Esophagus muscularis mucosa (tissue), 4 donors: ENCODE measurements at regions not wholly inside any gene's neighbourhood (a gene's known extent, or its start where the extent isn't known, plus 50 kb on each side); places are given as distances from the start of the nearest gene placed in this dataset.

Experiments
- DNase-seq: peaks from one replicate; pipeline ENCODE4 v3.0.0-alpha.2; 2017; ENCODE audit errors: extremely low spot score
- H3K27ac ChIP-seq, 4 donors: fragments of 200-600 bp; sonication (generic); replicated peaks in 1 of 4; 1 replicate in 3 of 4; 2 replicates in 1 of 4; pipeline ENCODE4 v1.5.1; 2016 to 2019; ENCODE audit warnings: mild to moderate bottlenecking in 1 of 4
- H3K27me3 ChIP-seq, 4 donors: fragments of 200-600 bp; sonication (generic); one replicate each; pipeline versions ENCODE4 v1.5.1 to v1.6.0; 2016 to 2019
- H3K36me3 ChIP-seq, 4 donors: fragments of 200-600 bp; sonication (generic); one replicate each; pipeline ENCODE4 v1.5.1; 2016 to 2019
- H3K4me1 ChIP-seq, 4 donors: fragments of 200-600 bp; sonication (generic); one replicate each; pipeline ENCODE4 v1.5.1; 2016 to 2019
- H3K4me3 ChIP-seq, 4 donors: fragments of 200-600 bp; sonication (generic); 1 replicate in 2 of 4; 2 replicates in 2 of 4; pipeline ENCODE4 v1.5.1; 2016 to 2019; ENCODE audit warnings: mild to moderate bottlenecking in 4 of 4, moderate library complexity in 1 of 4
- H3K9me3 ChIP-seq, 4 donors: fragments of 200-600 bp; sonication (generic); 1 replicate in 3 of 4; 2 replicates in 1 of 4; pipeline ENCODE4 v1.5.1; 2016 to 2019
- EP300 ChIP-seq: sonication (generic); formaldehyde crosslinking; IDR thresholded peaks from one replicate; pipeline ENCODE4 v1.6.1; 2017; ENCODE audit warnings: antibody characterized with exemption
- POLR2A ChIP-seq: fragments of 450-650 bp; IDR thresholded peaks from one replicate; pipeline ENCODE4 v1.6.1; 2017; ENCODE audit warnings: antibody characterized with exemption, moderate library complexity, mild to moderate bottlenecking, low read depth
- POLR2AphosphoS5 ChIP-seq, 2 donors: sonication (generic); formaldehyde crosslinking; IDR thresholded peaks; one replicate each; pipeline ENCODE4 v1.6.1; 2017; ENCODE audit warnings: antibody characterized with exemption in 2 of 2
- WGBS: methylation state at CpG from one replicate; pipeline ENCODE4 v1.1.5; 2018; 5-methylcytosine and 5-hydroxymethylcytosine counted together
- intact Hi-C: fragments of 100-400 bp; cut with DNase I; formaldehyde crosslinking; loops from one replicate; pipeline ENCODE4 v1.15.1; 2023
- TF ChIP-seq, protein P1 (sequence below), 3 experiments: fragments of 200-600 bp in 2 of 3; fragments of 450-650 bp in 1 of 3; sonication (generic) in 2 of 3; IDR thresholded peaks; one replicate each; pipeline ENCODE4 v1.5.1; 2017 to 2019; ENCODE audit warnings: antibody characterized with exemption in 3 of 3, mild to moderate bottlenecking in 2 of 3, moderate library complexity in 1 of 3

DNA sequence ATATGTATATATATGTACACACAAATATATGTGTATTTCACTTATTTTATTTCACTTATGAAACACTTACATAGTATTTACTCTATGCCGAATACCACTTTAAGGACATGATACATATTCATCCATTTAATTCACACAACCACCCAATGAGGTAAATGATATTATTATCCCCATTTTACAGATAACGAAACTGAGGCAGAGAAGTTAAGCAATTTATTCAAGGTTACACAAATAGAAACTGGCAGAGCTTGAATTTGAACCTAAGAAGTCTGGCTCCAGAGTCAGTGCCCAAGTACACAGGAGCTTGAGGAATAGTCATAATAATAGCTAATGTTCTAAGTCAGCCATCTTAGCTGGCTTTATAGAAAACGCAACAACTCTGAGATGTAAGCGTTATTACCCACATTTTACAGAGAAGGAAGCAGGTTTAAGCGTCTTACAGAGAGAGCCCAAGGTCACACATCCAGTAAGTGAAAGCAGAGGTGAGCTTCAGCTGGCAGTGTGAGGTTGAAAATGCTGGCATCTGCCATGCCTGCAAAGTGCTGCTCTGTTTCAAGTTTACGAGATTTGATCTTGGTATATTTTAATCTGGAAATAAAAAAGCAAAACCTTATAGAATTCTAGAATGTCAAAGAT lies 326.9 kb downstream of the LPIN1 start:
- WGBS, result 97% methylated on average over 6 of the region's 6 CpGs
- H3K4me3 ChIP-seq, result no peak overlapping the region
- H3K36me3 ChIP-seq, result no peaks in the 10 kb centered on the region
- no peak overlapping the region for H3K27ac ChIP-seq
- H3K4me1 ChIP-seq, result no peaks in the 10 kb centered on the region
- DNase-seq, result no peak
- TF ChIP-seq POLR2A (no peak), POLR2AphosphoS5 (IDR thresholded peaks at IDR 0.05) (no peak), EP300 (no peak)
- TF ChIP-seq, protein P1, sequence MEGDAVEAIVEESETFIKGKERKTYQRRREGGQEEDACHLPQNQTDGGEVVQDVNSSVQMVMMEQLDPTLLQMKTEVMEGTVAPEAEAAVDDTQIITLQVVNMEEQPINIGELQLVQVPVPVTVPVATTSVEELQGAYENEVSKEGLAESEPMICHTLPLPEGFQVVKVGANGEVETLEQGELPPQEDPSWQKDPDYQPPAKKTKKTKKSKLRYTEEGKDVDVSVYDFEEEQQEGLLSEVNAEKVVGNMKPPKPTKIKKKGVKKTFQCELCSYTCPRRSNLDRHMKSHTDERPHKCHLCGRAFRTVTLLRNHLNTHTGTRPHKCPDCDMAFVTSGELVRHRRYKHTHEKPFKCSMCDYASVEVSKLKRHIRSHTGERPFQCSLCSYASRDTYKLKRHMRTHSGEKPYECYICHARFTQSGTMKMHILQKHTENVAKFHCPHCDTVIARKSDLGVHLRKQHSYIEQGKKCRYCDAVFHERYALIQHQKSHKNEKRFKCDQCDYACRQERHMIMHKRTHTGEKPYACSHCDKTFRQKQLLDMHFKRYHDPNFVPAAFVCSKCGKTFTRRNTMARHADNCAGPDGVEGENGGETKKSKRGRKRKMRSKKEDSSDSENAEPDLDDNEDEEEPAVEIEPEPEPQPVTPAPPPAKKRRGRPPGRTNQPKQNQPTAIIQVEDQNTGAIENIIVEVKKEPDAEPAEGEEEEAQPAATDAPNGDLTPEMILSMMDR (IDR thresholded peaks at IDR 0.05), result no peak
- intact Hi-C loops, result no loop called here
- no peaks in the 10 kb centered on the region for H3K27me3 ChIP-seq
- no peaks in the 10 kb centered on the region for H3K9me3 ChIP-seq

DNA sequence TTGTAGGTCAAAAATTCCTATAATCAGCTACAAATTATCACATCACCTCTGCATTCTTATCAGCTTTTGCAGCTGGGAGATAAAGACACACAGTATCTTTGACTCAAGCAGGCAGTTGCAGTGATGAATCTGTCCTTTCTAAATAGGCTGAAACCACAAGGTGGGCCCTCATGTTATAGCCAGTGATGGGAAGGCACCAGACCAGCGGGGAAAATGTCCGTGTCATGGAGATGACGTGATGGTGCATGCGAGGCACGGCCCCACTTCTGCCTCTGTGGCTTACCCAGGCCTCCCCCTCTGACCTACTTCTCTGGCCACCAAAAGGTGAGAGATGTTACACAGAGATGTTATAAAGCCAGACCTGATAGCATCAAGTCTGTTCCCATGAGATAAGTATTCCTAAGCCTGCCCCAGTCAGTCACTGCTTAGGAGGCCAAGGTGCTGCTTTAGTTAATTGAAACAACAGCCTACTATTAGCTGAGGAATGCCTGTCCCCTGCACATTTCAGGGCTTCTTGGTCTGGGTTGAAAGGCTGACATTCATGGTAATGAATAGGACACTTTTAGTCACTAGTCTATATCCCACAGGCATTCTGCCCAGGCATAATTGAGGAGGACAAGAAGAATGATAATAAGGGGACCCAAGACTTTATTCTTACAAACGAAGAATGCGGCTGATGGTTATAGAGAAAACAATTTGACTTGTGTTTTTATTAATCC lies 327.9 kb downstream of the LPIN1 start:
- intact Hi-C loops, result no loop called here
- WGBS, result 89% methylated on average over 7 of the region's 7 CpGs
- Histone ChIP-seq H3K9me3 (no peaks in the 10 kb centered on the region), H3K4me1 (no peaks in the 10 kb centered on the region), H3K27ac (no peak overlapping the region), H3K36me3 (no peaks in the 10 kb centered on the region), H3K27me3 (no peaks in the 10 kb centered on the region), H3K4me3 (no peak overlapping the region)
- DNase-seq, result no peak
- TF ChIP-seq POLR2A, result no peak
- no peak for TF ChIP-seq POLR2AphosphoS5 (IDR thresholded peaks at IDR 0.05)
- TF ChIP-seq, protein P1 (IDR thresholded peaks at IDR 0.05), result no peak
- no peak for TF ChIP-seq EP300

DNA sequence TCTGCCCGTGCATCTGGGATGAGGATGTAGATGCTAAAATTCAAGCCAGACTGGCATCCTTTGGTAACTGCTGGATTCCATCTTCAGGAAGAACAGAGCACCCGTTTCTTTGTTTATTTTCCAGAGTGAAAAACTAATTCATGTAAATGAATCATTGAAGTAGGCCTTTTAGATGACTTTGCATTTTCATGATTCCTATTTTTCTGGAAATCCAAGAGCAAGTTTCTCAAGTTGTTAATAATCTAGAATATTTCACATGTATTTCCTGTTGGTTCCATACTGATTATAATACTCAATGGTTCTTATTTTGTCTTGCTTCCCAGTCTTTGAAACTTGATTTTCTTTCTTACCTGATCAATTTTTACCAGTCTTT lies 328.4 kb downstream of the LPIN1 start:
- no peaks in the 10 kb centered on the region for H3K36me3 ChIP-seq
- H3K9me3 ChIP-seq, result no peaks in the 10 kb centered on the region
- DNase-seq, result no peak
- no peaks in the 10 kb centered on the region for H3K27me3 ChIP-seq
- no peaks in the 10 kb centered on the region for H3K4me1 ChIP-seq
- intact Hi-C loops, result no loop called here
- no peak overlapping the region for H3K4me3 ChIP-seq
- TF ChIP-seq POLR2A (no peak), EP300 (no peak), POLR2AphosphoS5 (IDR thresholded peaks at IDR 0.05) (no peak)
- TF ChIP-seq, protein P1 (IDR thresholded peaks at IDR 0.05), result no peak
- H3K27ac ChIP-seq, result no peak overlapping the region
- 84% methylated on average over 2 of the region's 2 CpGs for WGBS

DNA sequence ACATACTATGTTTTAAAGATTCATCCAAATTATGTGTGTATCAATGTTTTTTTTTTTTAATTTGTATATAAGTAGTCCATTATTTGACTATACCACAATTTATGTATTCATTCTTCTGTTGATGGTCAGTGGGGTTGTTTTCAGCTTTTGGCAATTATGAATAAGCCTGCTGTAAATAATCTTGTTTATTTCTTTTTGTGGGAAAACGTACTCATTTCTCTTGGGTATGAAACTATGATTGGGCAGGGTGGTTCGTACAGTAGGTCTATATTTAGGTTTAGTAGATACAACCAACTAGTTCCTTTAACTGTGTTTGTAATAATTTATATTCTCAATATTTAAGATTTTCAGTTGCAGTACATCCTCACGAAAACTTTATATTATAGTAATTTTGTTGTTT lies 329.2 kb downstream of the LPIN1 start:
- no peak overlapping the region for H3K4me3 ChIP-seq
- TF ChIP-seq, protein P1 (IDR thresholded peaks at IDR 0.05), result no peak
- no peak for TF ChIP-seq POLR2AphosphoS5 (IDR thresholded peaks at IDR 0.05)
- TF ChIP-seq POLR2A, result no peak
- no peak for TF ChIP-seq EP300
- intact Hi-C loops, result no loop called here
- no peaks in the 10 kb centered on the region for H3K9me3 ChIP-seq
- H3K27me3 ChIP-seq, result no peaks in the 10 kb centered on the region
- H3K4me1 ChIP-seq, result no peaks in the 10 kb centered on the region
- 77% methylated on average over 3 of the region's 3 CpGs for WGBS
- no peaks in the 10 kb centered on the region for H3K36me3 ChIP-seq
- DNase-seq, result no peak
- H3K27ac ChIP-seq, result no peak overlapping the region
